NCI-H345 treated with DMSO at 0.1 percent for 48 hours (cell line): ENCODE measurements at regions not wholly inside any gene's neighbourhood (a gene's known extent, or its start where the extent isn't known, plus 50 kb on each side); places are given as distances from the start of the nearest gene placed in this dataset.

ENCODE experiments used
- DNase-seq: peaks from one replicate; lab custom pipeline; 2025; ENCODE audit not compliant: unreplicated experiment; lab: John Stamatoyannopoulos, UW

DNA sequence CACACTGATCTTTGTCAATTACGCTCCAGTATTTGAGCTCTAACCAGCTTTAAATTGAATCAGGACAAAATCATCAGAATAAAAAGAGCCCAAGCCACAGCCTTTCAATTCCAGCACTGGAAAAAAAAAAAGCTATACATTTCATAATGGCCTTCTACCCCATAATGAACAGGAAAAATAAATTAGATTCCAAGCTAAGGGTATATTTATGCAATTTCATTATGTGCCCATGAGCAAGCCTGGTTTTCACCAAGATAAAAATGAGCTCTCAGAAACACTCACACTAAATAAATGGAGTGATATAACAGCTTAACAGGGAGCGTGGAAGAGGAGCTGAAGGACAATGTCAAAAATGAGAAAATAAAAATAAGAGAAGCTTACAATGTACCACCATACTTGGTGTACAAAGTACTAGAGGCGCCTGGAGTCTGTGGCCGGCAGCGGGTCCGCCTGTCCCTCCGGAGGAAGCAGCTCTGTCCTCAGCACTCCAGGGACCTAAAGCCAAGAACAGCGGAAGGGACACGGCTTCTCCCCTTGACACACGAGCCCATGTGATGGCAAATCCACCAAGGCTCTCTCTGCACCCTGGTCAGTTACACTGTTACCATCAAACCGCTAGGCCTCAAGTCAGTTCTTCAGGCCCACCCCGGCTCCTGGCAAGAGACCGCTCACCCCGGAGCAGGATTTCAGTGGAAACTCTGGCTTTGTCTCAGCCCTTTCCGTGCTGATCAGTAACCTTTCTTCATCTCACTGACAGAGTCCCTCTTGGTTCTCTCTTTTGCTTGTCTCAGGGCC lies 69.6 kb downstream of the RBFOX3 start:
- DNase-seq, result no peak

DNA sequence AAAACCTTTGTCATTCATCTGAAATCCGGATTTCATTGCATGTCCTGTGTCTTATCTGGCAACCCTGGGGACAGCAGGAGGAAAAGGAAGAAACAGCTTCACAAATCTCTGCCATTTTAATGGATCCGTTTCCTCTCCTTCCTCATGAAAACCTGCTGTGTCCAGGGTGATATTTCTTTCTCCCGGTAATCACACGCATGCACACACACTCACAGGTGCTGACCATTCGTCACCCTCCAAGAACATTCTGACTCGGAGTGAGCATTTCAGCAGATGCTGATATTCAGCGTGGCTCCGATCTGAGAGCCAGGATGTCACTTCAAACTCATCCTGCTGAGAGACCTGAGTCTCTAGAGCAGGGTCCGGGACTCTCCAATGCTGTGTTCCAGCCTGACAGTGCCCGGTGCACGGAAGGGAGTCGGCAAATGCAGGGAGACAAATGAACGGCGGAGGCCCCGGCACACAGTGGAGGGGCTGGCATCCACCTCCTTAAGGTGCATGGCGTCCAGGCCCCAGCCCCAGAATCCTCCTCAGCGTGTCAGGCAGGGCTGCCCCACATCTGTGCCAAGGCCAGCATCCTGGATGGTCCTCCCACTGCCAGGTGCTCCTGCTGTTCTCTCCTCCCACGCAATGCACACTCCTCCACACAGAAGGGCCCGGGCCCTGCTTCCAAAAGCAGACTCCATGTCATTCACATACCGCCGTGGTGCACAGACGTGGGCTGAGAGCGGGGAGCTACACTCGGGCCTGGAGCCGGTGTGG lies 70.7 kb downstream of the RBFOX3 start:
- DNase-seq, result no peak

- DNase-seq, result no peak
Observed at GRCh38 chr17:79538291-79538690, 72.6 kb downstream of the RBFOX3 start.

- DNase-seq, result no peak
Observed at GRCh38 chr17:79537686-79538085, 73.2 kb downstream of the RBFOX3 start.

GRCh38 chr17:79537061-79537460 lies 73.8 kb downstream of the RBFOX3 start:
- no peak for DNase-seq

DNA sequence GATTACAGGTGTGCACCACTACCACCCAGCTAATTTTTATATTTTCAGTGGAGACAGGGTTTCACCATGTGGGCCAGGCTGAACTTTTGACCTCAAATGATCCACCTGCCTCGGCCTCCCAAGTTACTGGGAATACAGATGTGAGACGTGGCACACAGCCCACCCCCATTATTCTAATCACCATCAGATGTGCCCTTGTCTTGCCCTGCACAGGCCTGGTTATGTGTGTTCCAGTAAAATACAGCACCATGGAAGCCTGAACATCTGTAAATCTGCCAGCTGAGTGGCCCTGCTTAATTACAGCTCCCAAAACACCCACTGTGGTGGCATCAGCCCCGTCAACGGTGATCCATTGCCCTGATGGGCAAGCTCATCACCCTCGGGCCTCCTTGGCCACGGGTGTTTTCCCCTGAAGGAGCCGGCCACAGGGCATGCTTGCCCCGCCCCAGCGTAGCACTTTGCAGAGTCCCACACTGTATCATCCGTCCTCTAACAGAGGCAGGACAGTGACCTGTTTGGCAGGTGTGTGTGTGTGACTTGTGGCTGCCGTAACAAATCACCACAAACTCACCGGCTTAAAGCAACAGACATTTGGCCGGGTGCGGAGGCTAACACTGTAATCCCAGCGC lies 74.5 kb downstream of the RBFOX3 start:
- DNase-seq, result no peak

GRCh38 chr17:79535728-79536025 lies 75.2 kb downstream of the RBFOX3 start:
- DNase-seq, result no peak

DNA sequence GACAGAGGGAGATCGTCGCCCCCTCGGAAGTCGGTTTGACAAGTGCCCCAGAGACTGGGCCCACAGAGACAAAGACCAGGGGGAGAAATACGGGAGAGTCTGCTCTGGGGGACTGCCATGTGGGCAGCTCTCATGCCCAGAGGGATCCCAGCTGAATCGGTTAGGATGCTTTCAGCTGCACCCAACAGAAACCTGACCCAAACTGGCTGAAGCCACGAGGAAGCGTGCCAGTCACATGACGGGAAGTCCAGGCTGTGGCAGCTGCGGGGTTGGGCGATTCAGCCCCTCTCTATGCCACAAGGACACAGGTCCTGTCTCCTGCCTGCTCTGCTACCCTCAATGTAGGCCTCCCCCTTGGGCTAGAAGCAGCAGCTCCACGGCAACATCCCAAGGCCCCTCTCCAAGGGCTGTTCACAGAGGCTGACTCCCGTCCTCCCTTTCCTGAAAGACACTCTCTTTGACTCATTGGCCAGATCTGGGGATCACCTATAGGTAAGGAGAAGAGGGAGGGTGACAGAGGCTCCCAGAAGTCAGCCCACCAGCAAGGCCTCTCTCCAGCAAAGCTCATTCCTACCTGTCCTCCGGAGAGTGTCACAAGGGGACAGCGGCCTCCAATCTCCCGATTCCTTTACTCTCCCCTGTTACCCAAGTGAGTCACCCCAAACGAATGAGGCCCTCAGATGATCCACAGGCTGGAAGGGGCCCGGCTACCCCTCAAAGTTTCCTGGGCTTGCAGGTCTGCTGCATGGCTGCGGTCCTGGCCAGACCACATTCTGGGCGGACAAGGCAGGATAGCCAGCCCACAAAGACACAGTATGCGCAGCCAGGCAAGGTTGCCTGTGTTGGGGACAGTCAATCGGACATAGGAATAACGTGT lies 75.8 kb downstream of the RBFOX3 start:
- DNase-seq, result no peak

GRCh38 chr17:79534111-79534510 lies 76.7 kb downstream of the RBFOX3 start:
- DNase-seq, result no peak

DNA sequence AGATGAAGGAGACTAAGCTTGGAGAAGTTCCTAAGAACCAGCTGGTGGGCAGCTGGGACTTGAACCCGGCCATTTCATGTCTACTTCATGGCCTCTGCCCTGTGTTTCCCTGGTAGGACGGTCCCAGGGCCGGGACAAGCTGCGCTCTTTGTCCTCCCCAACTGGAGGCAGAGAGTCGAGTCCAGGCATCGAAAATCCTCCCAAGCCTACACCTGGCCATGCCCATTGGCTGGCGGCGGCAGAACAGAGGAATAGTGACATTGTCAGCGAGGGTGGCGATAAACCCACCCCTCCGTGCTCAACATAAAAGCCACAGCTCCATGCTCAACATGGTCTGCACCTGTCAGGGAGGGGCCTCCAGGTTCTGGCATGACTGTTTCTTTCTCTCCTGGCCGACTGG lies 77.7 kb downstream of the RBFOX3 start:
- DNase-seq, result no peak

GRCh38 chr17:79532107-79532790 lies 78.6 kb downstream of the RBFOX3 start:
- peak; percentile 36 for DNase-seq

DNA sequence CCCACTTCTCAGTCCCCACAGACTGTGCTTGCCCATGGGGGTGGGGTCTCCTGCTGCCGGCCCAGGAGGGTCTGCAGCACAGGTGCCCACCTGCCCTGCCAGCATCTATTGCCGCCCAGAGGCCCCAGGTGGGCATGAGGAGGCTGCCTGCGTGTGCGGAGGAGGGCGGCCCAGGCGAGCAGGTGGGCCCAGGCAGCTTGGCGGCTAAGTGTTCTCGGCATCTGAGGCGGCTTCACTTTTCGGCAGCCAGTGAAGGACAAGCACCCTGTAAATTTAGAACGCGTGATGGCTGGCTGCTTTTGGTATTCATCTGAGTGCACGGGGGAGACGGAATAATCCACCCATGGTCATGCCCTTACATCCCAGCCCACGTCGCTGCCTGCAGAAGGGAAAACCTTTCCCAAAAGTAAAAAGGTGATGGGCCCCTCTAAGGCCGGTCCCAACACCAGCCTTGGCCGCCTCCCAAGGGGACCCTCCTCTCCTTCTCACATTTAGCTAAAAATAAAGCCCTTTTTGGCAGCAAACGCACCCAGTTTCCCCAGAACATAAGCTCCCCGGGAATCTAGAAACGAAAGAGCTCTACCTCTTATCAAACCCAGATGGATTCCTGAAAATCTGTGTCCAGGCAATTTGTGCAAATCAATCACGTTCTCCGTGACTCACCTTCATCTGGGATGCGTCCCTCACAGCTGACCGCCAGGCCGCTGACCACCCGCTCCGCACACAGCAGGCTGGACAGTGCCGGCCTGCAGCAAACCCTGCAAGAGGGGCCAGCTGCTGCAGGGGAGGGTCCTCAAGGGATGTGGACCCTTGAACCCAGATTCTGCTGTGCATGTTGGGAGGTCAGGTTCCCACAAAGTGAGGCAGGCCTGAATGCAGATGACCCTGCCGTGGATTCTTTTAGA lies 79.4 kb downstream of the RBFOX3 start:
- DNase-seq, result no peak

DNA sequence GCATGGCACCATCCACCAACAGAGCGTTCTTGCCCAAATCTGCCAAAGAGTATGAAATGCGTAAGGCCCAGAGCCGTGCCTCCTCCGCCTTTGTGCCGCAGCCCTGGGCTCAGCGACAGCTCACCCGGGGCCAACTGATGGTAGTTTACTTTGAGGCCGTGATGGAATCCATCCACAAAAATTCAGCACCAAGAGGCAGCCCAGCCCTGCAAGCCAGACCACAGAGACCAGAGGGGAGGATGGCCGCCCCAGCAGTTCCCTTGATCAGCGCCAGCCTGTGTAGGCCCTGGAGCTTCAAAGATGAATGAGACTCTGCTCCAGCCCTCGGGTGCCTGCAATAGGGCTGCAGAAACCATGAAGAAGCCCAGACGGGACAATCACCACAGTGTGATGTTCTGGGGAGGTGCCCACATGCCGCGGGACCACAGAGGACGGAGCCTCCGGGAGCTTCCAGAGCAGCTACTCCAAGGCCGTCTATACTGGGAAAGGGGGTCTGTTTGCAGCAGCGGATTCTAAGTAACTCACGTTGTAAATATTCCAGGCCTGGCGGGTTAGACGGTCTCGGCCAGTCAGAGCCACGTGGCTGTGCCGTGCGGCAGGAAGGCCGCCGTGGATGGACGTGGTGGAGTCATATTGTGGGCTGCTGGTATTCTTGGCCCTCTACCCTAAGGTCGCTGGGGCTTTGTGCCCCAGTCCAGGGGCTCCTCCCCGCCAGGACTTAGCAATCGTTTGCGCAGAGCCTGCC lies 80.3 kb downstream of the RBFOX3 start:
- no peak for DNase-seq

DNA sequence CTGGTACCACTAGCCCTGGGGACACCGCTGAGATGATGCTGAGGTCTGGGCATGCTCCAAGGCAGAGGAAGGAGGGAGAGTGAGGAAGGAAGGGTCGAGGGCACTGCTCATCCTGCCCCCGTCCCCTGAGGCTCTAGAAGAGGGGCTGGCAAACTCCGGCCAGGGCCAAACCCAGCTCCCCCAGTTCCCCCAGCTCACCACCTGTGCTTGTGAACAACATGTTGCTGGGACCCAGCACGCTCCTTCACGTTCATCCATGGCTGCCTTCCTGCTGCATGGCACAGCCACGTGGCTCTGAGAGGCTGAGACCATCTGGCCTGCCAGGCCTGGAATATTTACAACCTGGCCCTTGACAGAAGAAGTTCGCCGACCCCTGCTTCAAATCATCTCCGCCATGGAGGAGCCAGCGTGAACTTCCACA lies 81.2 kb downstream of the RBFOX3 start:
- DNase-seq, result no peak

- DNase-seq, result no peak
Observed at GRCh38 chr17:79528592-79529125, 82.2 kb downstream of the RBFOX3 start.

GRCh38 chr17:79527306-79527705 lies 83.5 kb downstream of the RBFOX3 start:
- peak; percentile 78 for DNase-seq

- no peak for DNase-seq
Observed at GRCh38 chr17:79525793-79526677, 84.8 kb downstream of the RBFOX3 start.
